ENCODE measurements at regions not wholly inside any gene's neighbourhood (a gene's known extent, or its start where the extent isn't known, plus 50 kb on each side); places are given as distances from the start of the nearest gene placed in this dataset.

DNA sequence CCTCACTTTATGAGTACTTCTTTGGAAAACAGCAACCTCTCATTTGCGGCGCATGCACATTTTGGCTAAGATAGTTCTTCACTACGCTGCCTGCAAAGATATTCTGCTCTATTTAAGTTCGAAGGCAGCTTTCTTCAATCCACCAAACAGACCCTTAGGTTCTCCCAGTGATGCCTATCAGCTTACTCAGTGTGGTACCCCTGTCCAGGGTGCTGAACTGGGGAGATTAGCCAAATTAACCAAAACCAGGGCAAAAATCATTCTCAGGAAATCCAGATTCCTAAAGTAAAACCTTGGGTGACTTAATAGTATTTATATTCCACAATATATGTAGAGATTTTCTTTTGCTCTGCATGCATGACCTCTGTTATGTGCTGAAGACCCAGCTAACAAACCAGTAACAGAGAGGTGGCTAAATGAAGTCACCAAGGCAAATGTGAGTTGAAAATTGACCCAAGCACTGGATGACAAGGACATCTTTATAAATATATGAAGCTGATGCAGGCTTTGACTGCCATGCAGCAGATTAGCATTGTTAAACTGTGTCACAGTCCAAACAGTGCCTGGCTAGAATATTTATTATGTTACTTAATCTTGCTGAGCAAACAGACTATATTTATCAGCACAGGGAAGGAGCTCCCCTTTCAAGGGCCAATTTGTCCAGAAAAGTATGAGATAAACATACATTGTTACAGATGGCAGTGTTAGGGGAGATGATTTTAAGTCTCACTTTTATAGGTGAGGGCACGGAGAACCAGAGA, 418.2 kb downstream of the STIM2 start:
- TF ChIP-seq, protein P1, sequence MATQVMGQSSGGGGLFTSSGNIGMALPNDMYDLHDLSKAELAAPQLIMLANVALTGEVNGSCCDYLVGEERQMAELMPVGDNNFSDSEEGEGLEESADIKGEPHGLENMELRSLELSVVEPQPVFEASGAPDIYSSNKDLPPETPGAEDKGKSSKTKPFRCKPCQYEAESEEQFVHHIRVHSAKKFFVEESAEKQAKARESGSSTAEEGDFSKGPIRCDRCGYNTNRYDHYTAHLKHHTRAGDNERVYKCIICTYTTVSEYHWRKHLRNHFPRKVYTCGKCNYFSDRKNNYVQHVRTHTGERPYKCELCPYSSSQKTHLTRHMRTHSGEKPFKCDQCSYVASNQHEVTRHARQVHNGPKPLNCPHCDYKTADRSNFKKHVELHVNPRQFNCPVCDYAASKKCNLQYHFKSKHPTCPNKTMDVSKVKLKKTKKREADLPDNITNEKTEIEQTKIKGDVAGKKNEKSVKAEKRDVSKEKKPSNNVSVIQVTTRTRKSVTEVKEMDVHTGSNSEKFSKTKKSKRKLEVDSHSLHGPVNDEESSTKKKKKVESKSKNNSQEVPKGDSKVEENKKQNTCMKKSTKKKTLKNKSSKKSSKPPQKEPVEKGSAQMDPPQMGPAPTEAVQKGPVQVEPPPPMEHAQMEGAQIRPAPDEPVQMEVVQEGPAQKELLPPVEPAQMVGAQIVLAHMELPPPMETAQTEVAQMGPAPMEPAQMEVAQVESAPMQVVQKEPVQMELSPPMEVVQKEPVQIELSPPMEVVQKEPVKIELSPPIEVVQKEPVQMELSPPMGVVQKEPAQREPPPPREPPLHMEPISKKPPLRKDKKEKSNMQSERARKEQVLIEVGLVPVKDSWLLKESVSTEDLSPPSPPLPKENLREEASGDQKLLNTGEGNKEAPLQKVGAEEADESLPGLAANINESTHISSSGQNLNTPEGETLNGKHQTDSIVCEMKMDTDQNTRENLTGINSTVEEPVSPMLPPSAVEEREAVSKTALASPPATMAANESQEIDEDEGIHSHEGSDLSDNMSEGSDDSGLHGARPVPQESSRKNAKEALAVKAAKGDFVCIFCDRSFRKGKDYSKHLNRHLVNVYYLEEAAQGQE (IDR thresholded peaks at IDR 0.05; ENCODE audit: low read depth, low read length), result peak; percentile 96
- TF ChIP-seq, protein P2, sequence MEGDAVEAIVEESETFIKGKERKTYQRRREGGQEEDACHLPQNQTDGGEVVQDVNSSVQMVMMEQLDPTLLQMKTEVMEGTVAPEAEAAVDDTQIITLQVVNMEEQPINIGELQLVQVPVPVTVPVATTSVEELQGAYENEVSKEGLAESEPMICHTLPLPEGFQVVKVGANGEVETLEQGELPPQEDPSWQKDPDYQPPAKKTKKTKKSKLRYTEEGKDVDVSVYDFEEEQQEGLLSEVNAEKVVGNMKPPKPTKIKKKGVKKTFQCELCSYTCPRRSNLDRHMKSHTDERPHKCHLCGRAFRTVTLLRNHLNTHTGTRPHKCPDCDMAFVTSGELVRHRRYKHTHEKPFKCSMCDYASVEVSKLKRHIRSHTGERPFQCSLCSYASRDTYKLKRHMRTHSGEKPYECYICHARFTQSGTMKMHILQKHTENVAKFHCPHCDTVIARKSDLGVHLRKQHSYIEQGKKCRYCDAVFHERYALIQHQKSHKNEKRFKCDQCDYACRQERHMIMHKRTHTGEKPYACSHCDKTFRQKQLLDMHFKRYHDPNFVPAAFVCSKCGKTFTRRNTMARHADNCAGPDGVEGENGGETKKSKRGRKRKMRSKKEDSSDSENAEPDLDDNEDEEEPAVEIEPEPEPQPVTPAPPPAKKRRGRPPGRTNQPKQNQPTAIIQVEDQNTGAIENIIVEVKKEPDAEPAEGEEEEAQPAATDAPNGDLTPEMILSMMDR (IDR thresholded peaks at IDR 0.05), result no peak
- TF ChIP-seq SIN3A (IDR thresholded peaks at IDR 0.05; ENCODE audit: borderline replicate concordance, low read depth, low read length) (no peak), EP300 (IDR thresholded peaks at IDR 0.05; ENCODE audit: borderline replicate concordance in 1 of 2, low read depth in 1 of 2, low read length in 1 of 2) (no peak), MEF2A (IDR thresholded peaks at IDR 0.05; ENCODE audit: borderline replicate concordance, low read depth) (no peak), TAF1 (IDR thresholded peaks at IDR 0.05; ENCODE audit: borderline replicate concordance, low read depth, low read length) (no peak), ELF1 (IDR thresholded peaks at IDR 0.05) (no peak), MXI1 (IDR thresholded peaks at IDR 0.05; ENCODE audit: low read depth, low read length) (no peak), GABPA (IDR thresholded peaks at IDR 0.05; ENCODE audit: low read depth) (no peak)
- TF ChIP-seq, protein P3, sequence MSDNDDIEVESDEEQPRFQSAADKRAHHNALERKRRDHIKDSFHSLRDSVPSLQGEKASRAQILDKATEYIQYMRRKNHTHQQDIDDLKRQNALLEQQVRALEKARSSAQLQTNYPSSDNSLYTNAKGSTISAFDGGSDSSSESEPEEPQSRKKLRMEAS (IDR thresholded peaks at IDR 0.05; ENCODE audit: low read depth), result no peak
- TF ChIP-seq, protein P4, sequence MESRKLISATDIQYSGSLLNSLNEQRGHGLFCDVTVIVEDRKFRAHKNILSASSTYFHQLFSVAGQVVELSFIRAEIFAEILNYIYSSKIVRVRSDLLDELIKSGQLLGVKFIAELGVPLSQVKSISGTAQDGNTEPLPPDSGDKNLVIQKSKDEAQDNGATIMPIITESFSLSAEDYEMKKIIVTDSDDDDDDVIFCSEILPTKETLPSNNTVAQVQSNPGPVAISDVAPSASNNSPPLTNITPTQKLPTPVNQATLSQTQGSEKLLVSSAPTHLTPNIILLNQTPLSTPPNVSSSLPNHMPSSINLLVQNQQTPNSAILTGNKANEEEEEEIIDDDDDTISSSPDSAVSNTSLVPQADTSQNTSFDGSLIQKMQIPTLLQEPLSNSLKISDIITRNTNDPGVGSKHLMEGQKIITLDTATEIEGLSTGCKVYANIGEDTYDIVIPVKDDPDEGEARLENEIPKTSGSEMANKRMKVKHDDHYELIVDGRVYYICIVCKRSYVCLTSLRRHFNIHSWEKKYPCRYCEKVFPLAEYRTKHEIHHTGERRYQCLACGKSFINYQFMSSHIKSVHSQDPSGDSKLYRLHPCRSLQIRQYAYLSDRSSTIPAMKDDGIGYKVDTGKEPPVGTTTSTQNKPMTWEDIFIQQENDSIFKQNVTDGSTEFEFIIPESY (IDR thresholded peaks at IDR 0.05; ENCODE audit: borderline replicate concordance, low read depth), result no peak

Measured in SK-N-SH (cell line).